Mammary epithelial cell (primary cell): ENCODE measurements at regions not wholly inside any gene's neighbourhood (a gene's known extent, or its start where the extent isn't known, plus 50 kb on each side); places are given as distances from the start of the nearest gene placed in this dataset.

Source experiments
- CTCF ChIP-seq, 2 donors: IDR thresholded peaks in 1 of 2; conservative IDR thresholded peaks in 1 of 2; 2 replicates each; pipeline ENCODE4 v1.5.1; 2011 to 2012; ENCODE audit warnings: inconsistent platforms in 2 of 2, low read length in 2 of 2, mild to moderate bottlenecking in 2 of 2, control low read depth in 1 of 2, low read depth in 1 of 2; ENCODE audit not compliant: insufficient read depth in 1 of 2; ENCODE audit errors: extremely low read depth in 1 of 2
- EZH2 ChIP-seq: IDR thresholded peaks from 2 replicates; pipeline ENCODE4 v1.6.1; 2012; ENCODE audit warnings: low read length, inconsistent platforms, borderline replicate concordance

GRCh38 chr4:26242451-26242850 is 78.4 kb upstream of the RBPJ start:
- TF ChIP-seq CTCF (conservative IDR thresholded peaks at IDR 0.05 in 1 of 2, IDR thresholded peaks at IDR 0.05 in 1 of 2; ENCODE audit: extremely low read depth in 1 of 2, insufficient read depth in 1 of 2, low read depth in 1 of 2, low read length in 2 of 2) (no peak), EZH2 (no peak)
